Activated naive CD8-positive, alpha-beta T cell treated with anti-CD3 and anti-CD28 coated beads, Interleukin-2, amount 50 U/mL, for 24 hours (primary cell): ENCODE measurements at regions not wholly inside any gene's neighbourhood (a gene's known extent, or its start where the extent isn't known, plus 50 kb on each side); places are given as distances from the start of the nearest gene placed in this dataset.
"Not testable (repeated sequence)": the region's sequence is repeated elsewhere in the genome, so short reads cannot be mapped to it uniquely, and the experiment has no call there.

Experiments used
- ATAC-seq: fragments of 150-1000 bp; cut with Tn5 transposase; one replicate; pipeline ENCODE4 v1.10.0; 2021
- DNase-seq: peaks from one replicate; pipeline ENCODE4 v3.0.0; 2021
- H3K27ac Mint-ChIP-seq: one replicate; pipeline ENCODE4 v1.8.0; 2021; ENCODE audit warnings: mild to moderate bottlenecking, mixed read lengths
- H3K27me3 Mint-ChIP-seq: one replicate; pipeline ENCODE4 v1.8.0; 2021; ENCODE audit warnings: mixed read lengths
- H3K36me3 Mint-ChIP-seq: one replicate; pipeline ENCODE4 v1.8.0; 2021; ENCODE audit warnings: low read depth, mixed read lengths
- H3K4me1 Mint-ChIP-seq: one replicate; pipeline ENCODE4 v1.8.0; 2021; ENCODE audit warnings: mixed read lengths
- H3K4me3 Mint-ChIP-seq: one replicate; pipeline ENCODE4 v1.8.0; 2021; ENCODE audit warnings: mild to moderate bottlenecking, moderate library complexity, mixed read lengths
- H3K9me3 Mint-ChIP-seq: one replicate; pipeline ENCODE4 v1.8.0; 2021; ENCODE audit warnings: mixed read lengths

GRCh38 chr5:118326481-118327045 lies 661.8 kb downstream of the DTWD2 start:
- Mint-ChIP-seq H3K4me1 (no peaks in the 10 kb centered on the region), H3K9me3 (peaks cover 14% of the 10 kb centered on the region), H3K27me3 (no peaks in the 10 kb centered on the region), H3K27ac (no peak overlapping the region), H3K36me3 (no peaks in the 10 kb centered on the region), H3K4me3 (no peak overlapping the region)
- DNase-seq (no peak), ATAC-seq (no peak)

- H3K36me3 Mint-ChIP-seq = no peaks in the 10 kb centered on the region
- H3K27me3 Mint-ChIP-seq = no peaks in the 10 kb centered on the region
- no peaks in the 10 kb centered on the region for H3K4me1 Mint-ChIP-seq
- no peak overlapping the region for H3K27ac Mint-ChIP-seq
- peaks cover 14% of the 10 kb centered on the region for H3K9me3 Mint-ChIP-seq
- DNase-seq = no peak
- H3K4me3 Mint-ChIP-seq = no peak overlapping the region
- no peak for ATAC-seq
Measured at GRCh38 chr5:118325931-118326330, 662.4 kb downstream of the DTWD2 start.

GRCh38 chr5:118323723-118324122 lies 664.6 kb downstream of the DTWD2 start:
- peaks cover 14% of the 10 kb centered on the region for H3K9me3 Mint-ChIP-seq
- H3K36me3 Mint-ChIP-seq, H3K4me3 Mint-ChIP-seq, ATAC-seq, H3K27ac Mint-ChIP-seq, H3K4me1 Mint-ChIP-seq, H3K27me3 Mint-ChIP-seq, DNase-seq: not testable (repeated sequence)

- DNase-seq = no peak
- ATAC-seq = no peak
- Mint-ChIP-seq H3K9me3 (peaks cover 14% of the 10 kb centered on the region), H3K4me3 (no peak overlapping the region), H3K4me1 (no peaks in the 10 kb centered on the region), H3K27me3 (no peaks in the 10 kb centered on the region), H3K36me3 (no peaks in the 10 kb centered on the region), H3K27ac (no peak overlapping the region)
Measured at GRCh38 chr5:118321081-118321480, 667.3 kb downstream of the DTWD2 start.

GRCh38 chr5:118320121-118320520 lies 668.2 kb downstream of the DTWD2 start:
- no peaks in the 10 kb centered on the region for H3K36me3 Mint-ChIP-seq
- ATAC-seq = no peak

GRCh38 chr5:118314931-118315330 lies 673.4 kb downstream of the DTWD2 start:
- H3K4me3 Mint-ChIP-seq = no peak overlapping the region
- no peaks in the 10 kb centered on the region for H3K27me3 Mint-ChIP-seq
- H3K36me3 Mint-ChIP-seq = no peaks in the 10 kb centered on the region
- H3K4me1 Mint-ChIP-seq = no peaks in the 10 kb centered on the region
- DNase-seq (no peak), ATAC-seq (no peak)
- H3K27ac Mint-ChIP-seq = no peak overlapping the region
- no peaks in the 10 kb centered on the region for H3K9me3 Mint-ChIP-seq

More at GRCh38 chr5:118320121-118320520, 668.2 kb downstream of the DTWD2 start:
- Mint-ChIP-seq H3K4me1 (no peaks in the 10 kb centered on the region), H3K27me3 (no peaks in the 10 kb centered on the region), H3K9me3 (peaks cover 14% of the 10 kb centered on the region), H3K4me3 (no peak overlapping the region), H3K27ac (no peak overlapping the region)
- no peak for DNase-seq

GRCh38 chr5:118311103-118311819 lies 677.1 kb downstream of the DTWD2 start:
- DNase-seq (no peak), ATAC-seq (no peak)
- H3K9me3 Mint-ChIP-seq = peaks cover 6% of the 10 kb centered on the region
- no peaks in the 10 kb centered on the region for H3K4me1 Mint-ChIP-seq
- H3K27ac Mint-ChIP-seq = no peak overlapping the region
- no peak overlapping the region for H3K4me3 Mint-ChIP-seq
- H3K27me3 Mint-ChIP-seq = no peaks in the 10 kb centered on the region
- no peaks in the 10 kb centered on the region for H3K36me3 Mint-ChIP-seq

- ATAC-seq = no peak
- no peaks in the 10 kb centered on the region for H3K27me3 Mint-ChIP-seq
- no peak overlapping the region for H3K4me3 Mint-ChIP-seq
- H3K4me1 Mint-ChIP-seq = no peaks in the 10 kb centered on the region
- DNase-seq = no peak
- no peaks in the 10 kb centered on the region for H3K36me3 Mint-ChIP-seq
- peaks cover 6% of the 10 kb centered on the region for H3K9me3 Mint-ChIP-seq
- no peak overlapping the region for H3K27ac Mint-ChIP-seq
Measured at GRCh38 chr5:118310401-118310800, 677.9 kb downstream of the DTWD2 start.

GRCh38 chr5:118303296-118303695 lies 685.1 kb downstream of the DTWD2 start:
- Mint-ChIP-seq H3K4me3 (no peak overlapping the region), H3K36me3 (no peaks in the 10 kb centered on the region), H3K27ac (no peak overlapping the region), H3K27me3 (no peaks in the 10 kb centered on the region), H3K4me1 (no peaks in the 10 kb centered on the region), H3K9me3 (peaks cover 6% of the 10 kb centered on the region)
- no peak for ATAC-seq
- DNase-seq = no peak

GRCh38 chr5:118302786-118303185 lies 685.6 kb downstream of the DTWD2 start:
- no peak for ATAC-seq
- no peak overlapping the region for H3K27ac Mint-ChIP-seq
- no peak for DNase-seq
- H3K27me3 Mint-ChIP-seq = no peaks in the 10 kb centered on the region
- H3K36me3 Mint-ChIP-seq = no peaks in the 10 kb centered on the region
- H3K4me3 Mint-ChIP-seq = no peak overlapping the region
- no peaks in the 10 kb centered on the region for H3K4me1 Mint-ChIP-seq
- peaks cover 2% of the 10 kb centered on the region for H3K9me3 Mint-ChIP-seq

GRCh38 chr5:118301696-118302095 lies 686.7 kb downstream of the DTWD2 start:
- no peak overlapping the region for H3K4me3 Mint-ChIP-seq
- H3K36me3 Mint-ChIP-seq = no peaks in the 10 kb centered on the region
- no peaks in the 10 kb centered on the region for H3K4me1 Mint-ChIP-seq
- no peaks in the 10 kb centered on the region for H3K27me3 Mint-ChIP-seq
- no peaks in the 10 kb centered on the region for H3K9me3 Mint-ChIP-seq
- no peak for DNase-seq
- no peak overlapping the region for H3K27ac Mint-ChIP-seq
- ATAC-seq = no peak

GRCh38 chr5:118295045-118295444 lies 693.3 kb downstream of the DTWD2 start:
- no peaks in the 10 kb centered on the region for H3K9me3 Mint-ChIP-seq
- no peak overlapping the region for H3K27ac Mint-ChIP-seq
- DNase-seq = no peak
- no peak overlapping the region for H3K4me3 Mint-ChIP-seq
- no peaks in the 10 kb centered on the region for H3K36me3 Mint-ChIP-seq
- ATAC-seq = no peak
- H3K4me1 Mint-ChIP-seq = no peaks in the 10 kb centered on the region
- H3K27me3 Mint-ChIP-seq = no peaks in the 10 kb centered on the region

GRCh38 chr5:118293378-118293777 lies 695.0 kb downstream of the DTWD2 start:
- Mint-ChIP-seq H3K27ac (no peak overlapping the region), H3K4me3 (no peak overlapping the region), H3K36me3 (no peaks in the 10 kb centered on the region), H3K4me1 (no peaks in the 10 kb centered on the region), H3K9me3 (no peaks in the 10 kb centered on the region), H3K27me3 (no peaks in the 10 kb centered on the region)
- DNase-seq = no peak
- ATAC-seq = no peak

GRCh38 chr5:118290204-118290603 lies 698.1 kb downstream of the DTWD2 start:
- no peaks in the 10 kb centered on the region for H3K36me3 Mint-ChIP-seq

GRCh38 chr5:118284230-118284629 lies 704.1 kb downstream of the DTWD2 start:
- H3K9me3 Mint-ChIP-seq = peaks cover 13% of the 10 kb centered on the region
- not testable (repeated sequence) for DNase-seq, H3K27ac Mint-ChIP-seq, H3K27me3 Mint-ChIP-seq, H3K4me1 Mint-ChIP-seq, ATAC-seq, H3K36me3 Mint-ChIP-seq, H3K4me3 Mint-ChIP-seq

More at GRCh38 chr5:118290204-118290603, 698.1 kb downstream of the DTWD2 start:
- H3K4me3 Mint-ChIP-seq = no peak overlapping the region
- H3K27me3 Mint-ChIP-seq = no peaks in the 10 kb centered on the region
- ATAC-seq = no peak
- no peak overlapping the region for H3K27ac Mint-ChIP-seq
- peaks cover 4% of the 10 kb centered on the region for H3K9me3 Mint-ChIP-seq
- no peaks in the 10 kb centered on the region for H3K4me1 Mint-ChIP-seq
- DNase-seq = no peak
